ENCODE measurements at regions not wholly inside any gene's neighbourhood (a gene's known extent, or its start where the extent isn't known, plus 50 kb on each side); places are given as distances from the start of the nearest gene placed in this dataset.

- ChIA-PET CTCF (no interaction called here), POLR2A (no interaction called here)
- no peaks in the 10 kb centered on the region for H3K4me1 ChIP-seq (ENCODE audit: control insufficient read depth, extremely low read depth, insufficient read depth, low read length)
- BruUV-seq (replicated peaks): no TSS peak
- H3K9me3 ChIP-seq (replicated peaks; ENCODE audit: control insufficient read depth, insufficient read depth, low read length): no peaks in the 10 kb centered on the region
- DNase-seq (ENCODE audit: low read depth, low spot score): no peak
- no peaks in the 10 kb centered on the region for H3K9me1 ChIP-seq (replicated peaks; ENCODE audit: control insufficient read depth, extremely low read depth, insufficient read depth, low read length)
- FAIRE-seq: no peak
- no peaks in the 10 kb centered on the region for H3K36me3 ChIP-seq (ENCODE audit: control insufficient read depth in 2 of 2, extremely low read depth in 1 of 2, insufficient read depth in 2 of 2, low read length in 2 of 2)
- intact Hi-C loops (cut with micrococcal nuclease): no loop called here
- H3K9ac ChIP-seq (replicated peaks; ENCODE audit: extremely low read depth, insufficient read depth, low read length): no peak overlapping the region
- no peaks in the 10 kb centered on the region for H4K20me1 ChIP-seq (replicated peaks; ENCODE audit: control insufficient read depth, extremely low read depth, insufficient read depth, low read length)
- H3K27ac ChIP-seq (ENCODE audit: insufficient read depth, low read depth, low read length): no peak overlapping the region
- dilution Hi-C loops (cut with MboI; ENCODE audit: extremely low pct_ligation_motif_present, low sequenced_read_pairs): no loop called here
- H3K4me2 ChIP-seq (ENCODE audit: insufficient read depth, low read length): no peak overlapping the region
- no peak overlapping the region for H2AFZ ChIP-seq (ENCODE audit: low read depth, low read length)
- TF ChIP-seq GATA2 (IDR thresholded peaks at IDR 0.05; ENCODE audit: insufficient read depth, insufficient read length, low read depth, low read length) (no peak), POLR2A (IDR thresholded peaks at IDR 0.05; ENCODE audit: low read depth, low read length) (no peak), POLR2AphosphoS5 (IDR thresholded peaks at IDR 0.05; ENCODE audit: insufficient read depth, low read depth, low read length) (no peak), MAX (IDR thresholded peaks at IDR 0.05; ENCODE audit: insufficient read depth, insufficient read length) (no peak), JUN (IDR thresholded peaks at IDR 0.05; ENCODE audit: borderline replicate concordance, insufficient read depth, insufficient read length, low read depth) (no peak), MYC (IDR thresholded peaks at IDR 0.05; ENCODE audit: low read depth, low read length) (no peak), CTCF (IDR thresholded peaks at IDR 0.05; ENCODE audit: extremely low read depth in 1 of 2, insufficient read depth in 1 of 2, low read depth in 1 of 2, low read length in 2 of 2) (no peak), EZH2 (IDR thresholded peaks at IDR 0.05; ENCODE audit: borderline replicate concordance, low read depth, low read length, severe bottlenecking) (no peak)
- H3K4me3 ChIP-seq (replicated peaks in 1 of 3; ENCODE audit: insufficient read depth in 1 of 3, low read depth in 1 of 3, low read length in 3 of 3): no peak overlapping the region
- no peaks in the 10 kb centered on the region for H3K79me2 ChIP-seq (ENCODE audit: control insufficient read depth, insufficient read depth, low read length)
- no peaks in the 10 kb centered on the region for H3K27me3 ChIP-seq (ENCODE audit: control insufficient read depth in 2 of 2, insufficient read depth in 2 of 2, low read length in 2 of 2)
These were observed 57.7 kb upstream of the ISX start for GRCh38 chr22:35008213-35008612.

All from endothelial cell of umbilical vein (primary cell).